ENCODE measurements at regions not wholly inside any gene's neighbourhood (a gene's known extent, or its start where the extent isn't known, plus 50 kb on each side); places are given as distances from the start of the nearest gene placed in this dataset.

DNA sequence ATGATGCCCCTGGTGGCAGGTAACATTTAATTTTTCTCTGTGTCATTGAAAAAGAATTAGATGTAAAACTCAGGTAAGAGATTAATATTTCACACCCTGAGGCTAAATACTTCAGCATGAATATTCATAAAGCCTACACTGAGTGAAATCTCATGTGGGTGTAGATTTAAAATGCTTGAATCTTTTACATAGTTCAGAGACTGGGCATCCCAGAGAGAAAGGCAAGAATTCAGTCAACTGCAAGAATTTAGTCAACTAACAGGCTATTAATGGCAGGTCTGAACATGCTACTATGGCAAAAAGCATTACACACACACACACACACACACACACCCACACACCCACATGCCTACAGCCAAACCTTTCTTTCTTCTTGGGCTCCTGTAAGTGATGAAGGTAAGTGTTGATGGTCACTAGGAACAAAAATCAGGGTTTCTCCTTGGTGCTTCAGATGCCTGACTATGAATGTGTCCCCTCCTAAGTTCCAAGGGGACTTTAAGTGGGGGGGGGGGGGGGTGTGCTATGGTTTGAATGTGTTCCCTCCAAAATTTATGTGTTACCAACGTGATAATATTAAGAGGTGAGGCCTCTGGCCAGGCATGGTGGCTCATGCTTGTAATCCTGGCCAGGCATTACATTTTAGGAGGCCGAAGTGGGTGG, 63.7 kb upstream of the PSMD7 start:
- DNase-seq = no peak

DNA sequence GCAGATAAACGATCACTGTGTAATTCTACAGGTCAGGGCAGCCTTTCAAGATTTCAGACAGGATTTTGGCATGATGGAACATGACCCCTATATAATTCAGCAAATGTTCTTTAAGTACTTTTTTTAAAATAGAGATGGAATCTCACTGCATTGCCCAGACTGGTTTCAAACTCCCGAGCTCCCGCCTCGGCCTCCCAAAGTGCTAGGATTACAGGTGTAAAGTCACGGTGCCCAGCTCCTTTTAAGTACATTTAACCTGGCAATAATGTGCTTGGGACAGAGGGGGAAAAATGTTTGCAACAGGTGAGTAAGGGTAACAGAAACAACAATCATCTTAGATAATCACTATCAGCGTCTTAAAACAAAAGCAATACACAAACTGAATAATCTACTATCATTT, 66.5 kb upstream of the PSMD7 start:
- DNase-seq = no peak

DNA sequence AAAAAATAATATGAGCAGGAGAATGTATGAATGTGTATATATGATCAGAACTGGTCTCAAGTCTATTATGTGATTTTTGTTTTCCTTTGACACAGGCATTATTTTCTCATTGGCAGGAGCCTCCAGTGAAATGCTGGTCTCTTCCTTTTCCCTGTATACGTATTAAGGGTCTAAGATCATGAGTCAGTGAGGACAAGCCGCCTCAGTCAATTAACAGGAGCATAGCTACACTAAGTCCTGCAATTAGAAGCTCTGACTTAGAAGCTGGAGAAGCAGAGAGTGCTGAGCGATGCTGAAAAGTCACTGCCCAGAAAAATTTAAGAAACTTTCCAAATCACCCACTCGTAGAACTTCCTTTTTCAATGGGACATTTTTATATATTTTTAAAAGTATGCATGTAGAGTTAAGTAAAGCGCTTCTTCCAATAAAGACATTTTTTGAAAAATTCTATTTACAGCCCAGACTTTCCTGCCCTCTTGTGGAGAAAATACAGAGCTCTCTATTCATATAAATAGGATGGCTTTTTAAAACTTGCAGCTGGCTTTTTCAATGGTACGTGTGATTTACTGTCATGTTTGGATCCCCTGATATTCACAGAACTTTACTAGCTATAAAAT, 70.2 kb upstream of the PSMD7 start:
- no peak for DNase-seq

DNA sequence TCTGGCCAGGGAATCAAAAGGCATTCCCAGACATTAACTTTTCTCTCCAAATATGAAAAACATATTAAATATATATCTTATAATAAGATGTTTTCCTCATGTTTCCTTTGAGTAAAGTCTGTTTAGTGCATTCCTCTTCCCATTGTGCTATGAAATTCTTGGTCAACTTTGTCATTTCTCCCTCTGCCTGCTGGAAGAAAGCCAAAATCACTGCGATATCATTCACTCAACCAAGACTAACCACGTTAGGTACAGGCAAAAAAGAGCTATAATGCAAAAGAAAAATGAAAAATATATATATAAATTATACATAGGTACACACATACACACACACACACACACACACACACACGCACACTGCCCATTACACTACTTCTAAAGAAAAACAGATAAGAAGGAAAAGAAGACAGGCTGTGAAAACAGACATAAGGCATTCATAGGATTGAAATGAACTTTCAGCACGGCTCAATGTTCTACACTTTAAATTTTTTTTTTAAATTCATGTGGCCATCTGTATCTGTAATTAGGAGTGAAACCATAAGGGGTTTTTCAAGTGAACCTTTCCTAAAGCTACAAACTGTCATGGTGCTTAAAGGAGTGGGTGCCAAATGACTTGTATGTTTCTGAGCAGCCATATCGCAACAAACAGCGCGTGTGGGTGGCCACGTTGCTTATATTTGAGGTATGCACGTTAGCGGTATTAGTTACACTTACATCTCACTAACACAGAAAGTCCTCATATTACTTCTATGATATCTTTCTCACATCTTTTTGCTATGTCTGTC, 71.6 kb upstream of the PSMD7 start:
- DNase-seq = no peak

DNA sequence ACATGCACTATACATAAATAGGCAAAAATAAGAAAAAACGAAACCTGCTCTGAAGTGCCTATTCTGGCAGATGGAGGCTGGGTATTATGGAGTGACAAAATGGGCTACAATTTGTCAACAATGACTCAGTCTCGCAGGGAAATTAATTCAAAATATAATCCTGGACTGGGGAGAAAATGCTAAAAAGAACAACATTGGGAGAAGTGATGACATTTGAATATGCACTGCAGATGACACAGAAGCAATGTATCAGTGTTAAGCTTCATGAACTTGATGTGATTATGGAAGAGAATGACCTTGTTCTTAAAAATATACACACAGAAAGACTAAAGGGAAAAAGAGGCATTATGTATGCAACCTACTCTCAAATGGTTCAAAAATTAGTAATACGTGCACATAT, 74.8 kb upstream of the PSMD7 start:
- no peak for DNase-seq

DNA sequence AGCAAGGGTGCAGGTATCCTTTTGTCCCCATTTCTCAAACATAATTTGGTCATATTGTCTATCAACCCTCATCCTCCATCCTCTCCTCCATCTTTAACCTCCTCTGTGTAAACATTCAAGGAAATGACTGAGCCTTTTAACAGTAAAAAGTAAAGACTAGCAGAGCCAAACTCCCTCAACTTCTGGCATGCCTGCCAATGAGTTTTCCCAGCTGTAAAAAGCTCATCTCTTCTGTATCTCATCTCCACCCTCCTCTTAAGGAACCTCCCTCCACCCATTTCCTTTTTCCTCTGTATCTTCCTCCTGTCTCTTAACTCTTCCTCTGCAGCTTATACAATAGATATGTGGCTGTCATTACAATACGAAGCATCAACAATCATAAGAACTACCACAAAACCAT, 76.9 kb upstream of the PSMD7 start:
- no peak for DNase-seq

DNA sequence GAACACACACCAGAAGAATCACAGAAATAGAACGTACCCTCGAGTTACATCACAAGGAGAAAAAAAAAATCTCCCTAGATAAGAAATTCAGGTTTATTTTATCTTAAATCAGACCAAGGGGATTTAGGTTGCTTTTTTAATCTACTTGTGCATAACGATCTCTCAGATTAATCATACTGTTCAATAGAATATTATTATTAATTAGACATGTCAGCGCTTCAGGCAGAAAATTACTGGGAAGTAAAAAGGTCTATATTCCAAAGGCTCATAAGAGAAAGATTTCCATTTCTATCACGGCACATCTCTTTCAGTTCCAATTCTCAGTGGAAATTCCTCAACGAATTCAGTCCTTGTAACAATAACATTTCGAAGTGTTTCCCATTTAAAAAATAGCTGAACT, 77.7 kb upstream of the PSMD7 start:
- DNase-seq = no peak

DNA sequence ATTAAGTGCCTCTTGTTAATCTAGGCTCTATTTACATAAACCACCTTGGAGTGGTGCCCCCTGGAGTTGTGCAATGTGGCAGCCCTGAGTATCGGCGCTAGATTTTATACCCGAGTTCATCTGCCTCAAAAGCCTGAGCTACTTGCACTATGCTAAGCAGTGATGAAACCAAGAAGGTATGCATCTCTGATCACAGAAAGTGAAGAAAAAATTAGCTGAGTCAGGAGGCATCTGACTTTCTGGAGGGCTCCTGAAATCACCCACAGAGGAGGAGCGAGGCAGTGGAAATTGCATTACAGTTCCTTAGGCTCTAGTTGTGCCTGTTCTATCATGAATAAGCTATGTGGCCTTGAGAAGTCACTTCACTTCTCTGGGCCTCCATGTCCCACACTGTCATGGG, 80.3 kb upstream of the PSMD7 start:
- no peak for DNase-seq

DNA sequence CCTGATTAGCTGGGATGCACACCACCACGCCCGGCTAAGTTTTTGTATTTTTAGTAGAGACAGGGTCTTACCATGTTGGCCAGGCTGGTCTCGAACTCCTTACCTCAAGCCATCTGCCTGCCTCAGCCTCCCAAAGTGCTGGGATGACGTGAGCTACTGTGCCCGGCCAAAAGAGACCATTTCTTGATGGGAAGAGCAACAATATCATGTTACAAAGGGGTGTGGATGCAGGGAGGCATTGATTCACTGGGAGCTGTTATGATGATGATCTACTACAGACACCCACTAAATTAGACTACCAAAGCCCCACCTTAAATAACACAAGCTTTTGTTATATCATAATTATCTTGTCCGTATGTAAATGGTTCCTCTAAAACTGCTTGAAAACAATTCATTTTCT, 81.4 kb upstream of the PSMD7 start:
- no peak for DNase-seq

DNA sequence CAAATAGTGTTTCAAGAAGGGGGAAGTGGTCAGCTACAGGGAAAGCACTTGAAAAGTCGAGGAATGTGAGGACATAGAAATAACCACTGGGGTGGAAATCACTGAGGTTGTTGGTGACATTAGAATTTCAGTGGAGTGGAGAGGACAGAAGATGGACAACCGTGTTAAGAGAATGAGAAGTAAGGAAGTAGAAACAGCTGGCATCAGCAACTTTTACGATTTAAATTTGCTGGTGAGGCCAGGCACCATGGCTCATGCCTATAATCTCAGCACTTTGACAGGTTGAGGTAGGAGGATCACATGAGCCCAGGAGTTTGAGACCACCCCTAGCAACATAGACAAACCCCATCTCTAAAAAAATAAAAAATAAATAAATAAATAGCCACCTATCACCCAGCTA, 83.2 kb upstream of the PSMD7 start:
- no peak for DNase-seq

DNA sequence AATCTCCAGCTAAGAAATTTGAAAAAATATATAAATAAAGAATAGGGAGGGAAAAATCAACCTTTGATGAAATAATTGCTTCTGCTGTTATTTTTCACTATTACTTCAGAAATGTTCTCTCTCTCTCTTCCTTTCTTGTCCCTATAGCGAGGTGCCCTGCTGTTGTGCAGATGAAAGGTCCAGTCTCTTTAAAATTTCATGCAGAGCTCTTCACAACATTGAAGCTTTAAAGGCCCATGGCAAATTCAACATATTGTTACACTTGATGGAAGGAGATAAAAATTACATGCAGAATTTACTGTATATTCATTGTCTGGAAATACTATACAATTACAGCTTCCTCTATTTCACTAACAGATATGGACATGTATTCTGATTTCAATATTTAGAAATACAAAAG, 86.4 kb upstream of the PSMD7 start:
- no peak for DNase-seq

DNA sequence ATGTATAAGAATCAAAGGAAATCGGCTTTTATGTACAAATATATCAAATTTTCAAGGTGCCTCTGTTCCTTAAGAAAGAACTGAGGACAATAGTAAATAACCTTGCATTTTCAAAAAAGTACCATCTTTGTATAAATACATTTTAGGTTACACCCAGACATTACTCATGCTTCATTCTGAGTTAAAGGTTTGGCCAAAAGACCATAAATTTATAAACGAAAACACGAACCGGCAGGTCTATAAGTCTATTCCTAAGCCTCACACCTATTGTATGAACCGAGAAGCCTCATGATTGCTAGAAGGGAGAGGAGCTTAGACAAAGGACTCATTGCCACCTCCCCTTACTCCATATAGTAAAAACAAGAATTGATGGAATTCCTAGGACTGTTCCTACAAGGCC, 94.6 kb upstream of the PSMD7 start:
- DNase-seq = no peak

DNA sequence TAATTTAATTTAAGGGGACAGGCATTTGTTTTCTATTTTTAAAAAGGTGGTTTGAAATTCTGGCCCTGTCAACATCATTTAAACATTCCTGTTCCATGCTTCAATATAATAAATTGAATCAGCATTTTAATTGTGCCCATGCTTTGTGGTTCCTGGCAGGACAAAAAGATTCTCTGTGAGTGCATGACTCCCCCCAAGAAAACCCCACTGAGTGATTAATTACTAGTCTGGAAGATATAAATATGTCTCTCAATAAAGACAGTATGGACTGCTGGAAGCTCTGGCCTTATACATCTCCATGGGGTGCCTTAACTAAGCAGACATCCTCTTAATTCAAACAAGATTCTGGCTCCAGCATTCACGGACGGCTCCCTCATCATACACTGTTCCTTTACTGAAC, 95.0 kb upstream of the PSMD7 start:
- no peak for DNase-seq

DNA sequence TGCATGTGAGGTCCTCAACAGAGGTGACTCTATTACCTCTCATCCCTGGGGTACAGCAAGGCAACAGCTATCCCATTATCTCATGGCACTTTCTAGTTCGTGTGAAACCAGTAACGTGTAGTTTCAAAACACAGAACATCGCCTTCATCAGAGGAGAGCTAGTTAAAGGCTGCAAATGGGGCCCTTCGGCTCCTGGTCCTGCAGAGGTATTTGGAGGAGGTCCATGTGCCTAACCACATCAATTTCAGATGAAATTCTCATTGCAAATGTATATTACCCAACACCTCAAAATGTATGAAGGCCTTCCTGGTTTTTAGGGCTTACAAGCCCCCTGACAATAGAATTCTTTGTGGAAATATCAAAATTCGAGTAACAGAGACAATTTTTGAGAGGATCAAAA, 95.7 kb upstream of the PSMD7 start:
- DNase-seq = no peak

DNA sequence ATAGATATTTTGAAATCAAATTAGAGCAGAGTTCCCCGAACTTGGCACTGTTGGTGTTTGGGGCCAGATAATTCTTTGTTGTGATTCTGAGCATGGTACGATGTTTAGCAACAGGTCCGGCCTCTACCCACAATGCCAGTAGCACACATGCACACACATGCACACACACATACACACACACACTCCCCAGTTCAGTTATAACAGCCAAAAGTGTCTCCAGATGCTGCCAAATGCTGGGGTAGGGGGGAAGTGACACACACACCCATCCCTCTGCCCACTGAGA, 96.8 kb upstream of the PSMD7 start:
- DNase-seq = no peak

DNA sequence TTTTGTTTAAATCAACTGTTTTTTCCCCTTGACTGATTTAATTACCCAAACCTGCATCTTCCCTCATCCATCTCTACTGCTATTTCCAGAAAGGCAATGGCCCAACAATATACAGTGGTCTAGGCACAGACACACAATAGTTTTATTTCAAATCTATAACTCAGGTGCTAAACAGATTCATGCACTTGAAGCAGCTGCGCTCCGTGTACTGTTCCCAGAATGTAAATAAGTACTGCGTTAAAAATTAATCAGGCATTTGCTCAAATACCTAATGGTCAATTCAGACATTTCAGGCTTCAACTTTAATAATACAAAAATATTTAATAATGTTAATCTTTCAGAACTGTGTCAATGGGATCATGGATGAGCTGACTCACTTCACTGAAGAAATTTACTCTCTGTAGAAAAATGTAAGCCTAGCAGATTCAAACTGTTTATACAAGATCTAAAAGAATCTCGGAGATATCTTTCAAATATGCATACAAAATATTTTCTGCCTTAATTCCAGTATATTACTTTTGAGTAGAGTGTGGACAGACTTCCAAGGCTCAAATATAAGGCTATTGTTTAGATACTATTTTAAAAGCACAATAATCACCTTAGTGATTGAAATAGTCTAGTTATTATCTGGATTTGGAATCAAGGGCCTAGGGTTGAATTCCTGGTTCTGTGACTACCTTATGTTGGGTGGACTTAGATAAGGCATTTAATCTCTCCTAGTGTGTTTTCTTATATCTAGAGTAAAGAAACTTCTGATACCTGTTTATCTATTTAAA, 97.4 kb upstream of the PSMD7 start:
- no peak for DNase-seq

DNA sequence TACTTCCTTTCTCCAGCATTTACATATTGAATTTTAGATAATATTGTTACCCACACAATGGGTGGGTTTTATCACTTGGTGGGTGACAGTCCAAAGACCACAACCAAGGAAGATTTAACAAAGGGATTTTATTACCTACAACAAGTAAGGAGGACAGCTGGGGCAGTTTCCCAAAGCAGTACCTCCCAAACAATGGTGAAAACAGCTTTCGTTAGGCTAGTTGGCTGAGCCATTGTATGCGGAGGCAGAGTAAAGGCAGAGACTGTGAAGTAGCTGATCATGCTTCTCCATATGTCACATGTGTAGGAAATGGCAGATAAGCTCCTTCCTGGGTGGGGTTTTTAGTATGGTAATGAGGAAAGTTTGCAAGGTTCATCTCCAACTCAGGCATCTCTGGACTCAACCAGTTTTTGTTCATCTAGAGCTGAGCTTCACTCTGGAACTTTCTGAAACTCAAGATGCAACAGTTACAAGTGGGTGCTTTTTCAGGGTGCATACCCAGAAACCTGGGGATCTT, 104.3 kb upstream of the PSMD7 start:
- no peak for DNase-seq

DNA sequence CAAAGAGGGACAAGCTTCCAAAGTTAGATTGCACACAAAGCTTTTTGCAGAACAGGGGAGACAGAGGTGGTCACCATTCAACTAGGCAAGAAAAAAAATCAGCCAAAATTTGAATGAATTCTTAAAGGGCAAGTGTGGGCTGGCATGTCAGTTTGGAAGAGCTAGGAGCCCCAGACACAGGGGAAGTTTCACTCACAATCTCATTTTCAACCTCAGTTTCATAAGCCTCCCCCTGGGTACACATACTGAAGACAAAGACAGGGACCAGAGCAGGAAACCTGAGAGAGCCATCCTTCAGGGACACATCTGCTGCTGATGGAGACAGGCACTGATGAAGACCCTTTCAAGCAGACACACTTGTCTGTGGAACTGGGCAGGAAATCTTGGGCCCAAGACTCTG, 106.3 kb upstream of the PSMD7 start:
- no peak for DNase-seq

DNA sequence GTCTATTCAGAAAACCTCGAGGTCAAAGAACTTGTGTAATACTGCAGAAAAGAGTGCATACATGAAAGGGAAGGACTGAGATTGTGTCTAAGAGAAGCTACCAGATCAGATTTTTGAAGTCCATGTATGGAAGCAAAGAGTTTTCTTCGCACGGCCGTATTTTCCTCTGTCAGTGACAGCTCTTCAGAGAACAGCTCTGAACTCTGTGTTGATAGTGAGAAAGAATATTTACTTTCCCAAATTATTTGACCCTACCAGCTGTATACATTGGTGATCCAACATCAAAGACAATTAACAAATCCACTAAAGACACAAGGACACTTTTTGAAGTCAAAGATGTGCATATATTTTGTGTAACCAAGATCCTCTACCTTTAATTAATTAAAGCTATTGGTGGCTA, 107.8 kb upstream of the PSMD7 start:
- DNase-seq = no peak

DNA sequence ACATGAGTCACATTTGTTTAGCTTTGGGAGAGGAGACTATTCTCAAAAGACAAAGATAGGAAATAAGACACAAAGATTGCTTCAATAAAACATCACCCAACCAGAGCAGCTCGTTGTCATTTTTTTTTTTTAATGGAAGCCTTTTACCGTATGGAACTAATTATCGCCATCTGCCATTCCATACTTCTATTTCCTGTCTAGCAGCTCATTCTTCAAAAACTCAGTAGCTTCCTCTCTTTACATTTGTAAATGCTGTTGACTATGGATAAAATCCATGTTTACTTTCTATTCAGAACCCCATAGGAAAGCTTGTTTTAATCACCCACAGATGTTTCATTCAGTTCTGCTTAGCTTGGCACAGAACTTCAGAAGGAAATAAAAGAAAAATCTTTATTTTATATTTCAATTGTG, 110.0 kb upstream of the PSMD7 start:
- DNase-seq = no peak

DNA sequence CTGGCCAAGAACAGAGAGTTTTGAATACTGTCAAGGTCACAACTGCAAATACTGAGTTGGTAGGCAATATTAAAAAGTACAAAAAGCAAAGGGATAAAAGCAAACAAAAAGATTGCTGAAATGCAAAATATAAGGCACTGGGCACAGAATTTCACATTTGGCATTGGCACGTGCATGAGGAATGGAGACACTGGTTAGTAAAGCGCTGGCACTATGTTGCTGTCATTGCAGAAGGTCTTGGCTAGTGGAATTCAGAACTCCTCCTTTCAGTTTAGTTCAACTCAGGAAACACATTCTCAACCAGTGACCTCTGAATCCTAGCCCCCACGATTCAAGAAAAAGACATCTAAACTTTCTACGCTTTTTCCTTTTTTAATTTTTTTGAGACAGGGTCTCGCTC, 111.8 kb upstream of the PSMD7 start:
- DNase-seq = no peak

DNA sequence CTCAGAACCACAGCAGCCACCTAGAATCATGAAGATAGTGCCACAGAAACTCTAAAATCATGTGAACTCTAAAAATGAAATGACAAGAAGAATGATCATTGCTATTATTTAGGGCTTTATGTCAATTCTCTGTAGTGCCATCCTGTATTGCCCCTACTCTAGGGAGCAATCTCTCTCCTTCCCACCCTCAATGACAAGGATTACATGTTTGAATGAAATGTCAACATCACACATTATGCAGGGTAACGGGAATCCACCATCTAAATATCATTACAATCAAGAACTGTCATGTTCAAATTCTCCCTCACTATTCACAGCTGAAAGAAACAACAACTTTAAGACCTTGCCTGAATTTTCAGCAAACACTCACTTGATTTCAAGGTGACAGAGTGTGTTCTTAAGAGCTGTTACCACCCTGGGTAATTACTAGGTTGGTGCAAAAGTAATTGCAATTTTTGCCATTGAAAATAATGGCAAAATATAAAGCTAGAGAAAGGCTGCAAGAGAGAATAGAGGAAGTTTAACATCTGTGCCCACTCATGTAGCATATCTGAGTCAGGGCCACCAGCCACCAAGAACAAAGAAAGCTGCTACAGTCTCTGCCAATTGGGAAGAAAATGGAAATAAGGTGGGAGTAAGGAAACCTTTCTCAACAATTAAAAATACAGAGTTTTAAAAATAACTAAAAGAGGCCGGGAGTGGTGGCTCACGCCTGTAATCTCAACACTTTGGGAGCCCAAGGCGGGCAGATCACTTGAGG, 112.8 kb upstream of the PSMD7 start:
- DNase-seq = no peak

All from activated CD4-positive, alpha-beta T cell treated with anti-CD3 and anti-CD28 coated beads, Interleukin-2, amount 50 U/mL, for 16 hours (primary cell).